ENCODE measurements at regions not wholly inside any gene's neighbourhood (a gene's known extent, or its start where the extent isn't known, plus 50 kb on each side); places are given as distances from the start of the nearest gene placed in this dataset.

GRCh38 chr10:34875061-34875460 lies 60.0 kb upstream of the PARD3 start:
- no peak overlapping the region for H3K27ac ChIP-seq
- TF ChIP-seq CTCF (conservative IDR thresholded peaks at IDR 0.05): no peak

- no peak overlapping the region for H3K27ac ChIP-seq
- no peak for TF ChIP-seq CTCF (conservative IDR thresholded peaks at IDR 0.05)
Observed at GRCh38 chr10:34872820-34873219, 57.7 kb upstream of the PARD3 start.

- no peak overlapping the region for H3K27ac ChIP-seq
- no peak for TF ChIP-seq CTCF (conservative IDR thresholded peaks at IDR 0.05)
Observed at GRCh38 chr10:34869135-34869836, 54.2 kb upstream of the PARD3 start.

GRCh38 chr10:34868589-34868988 lies 53.5 kb upstream of the PARD3 start:
- no peak overlapping the region for H3K27ac ChIP-seq
- no peak for TF ChIP-seq CTCF (conservative IDR thresholded peaks at IDR 0.05)

GRCh38 chr10:34866848-34867247 lies 51.8 kb upstream of the PARD3 start:
- H3K27ac ChIP-seq: no peak overlapping the region
- TF ChIP-seq CTCF (conservative IDR thresholded peaks at IDR 0.05): no peak

Data from VCaP (cell line).